GM10266 (cell line): ENCODE measurements at regions not wholly inside any gene's neighbourhood (a gene's known extent, or its start where the extent isn't known, plus 50 kb on each side); places are given as distances from the start of the nearest gene placed in this dataset.

ENCODE experiments used
- DNase-seq: peaks from one replicate; pipeline ENCODE4 v3.0.0; 2012; ENCODE audit errors: extremely low spot score
- CTCF ChIP-seq: IDR thresholded peaks from 2 replicates; pipeline ENCODE4 v1.5.1; 2012; ENCODE audit warnings: mild to moderate bottlenecking, low read depth; ENCODE audit not compliant: control insufficient read depth, insufficient read depth; ENCODE audit errors: missing control alignments

- TF ChIP-seq CTCF, result no peak
- no peak for DNase-seq
Measured at GRCh38 chr17:68718465-68718864, 117.3 kb upstream of the FAM20A start.

- DNase-seq, result no peak
- TF ChIP-seq CTCF, result no peak
Measured at GRCh38 chr17:68714676-68715075, 113.5 kb upstream of the FAM20A start.

GRCh38 chr17:68711858-68712257 lies 110.7 kb upstream of the FAM20A start:
- DNase-seq, result no peak
- no peak for TF ChIP-seq CTCF

- DNase-seq, result no peak
- no peak for TF ChIP-seq CTCF
Measured at GRCh38 chr17:68710976-68711375, 109.8 kb upstream of the FAM20A start.

- TF ChIP-seq CTCF, result no peak
- no peak for DNase-seq
Measured at GRCh38 chr17:68710035-68710780, 109.0 kb upstream of the FAM20A start.

GRCh38 chr17:68709461-68709860 lies 108.3 kb upstream of the FAM20A start:
- no peak for DNase-seq
- TF ChIP-seq CTCF, result no peak

GRCh38 chr17:68707031-68707430 lies 105.9 kb upstream of the FAM20A start:
- TF ChIP-seq CTCF, result no peak
- no peak for DNase-seq
